ENCODE measurements at regions not wholly inside any gene's neighbourhood (a gene's known extent, or its start where the extent isn't known, plus 50 kb on each side); places are given as distances from the start of the nearest gene placed in this dataset.

- Histone ChIP-seq H3K4me2 (no peak overlapping the region), H2AFZ (no peak overlapping the region), H3K4me3 (no peak overlapping the region), H3K9me2 (replicated peaks; ENCODE audit: insufficient read depth) (no peaks in the 10 kb centered on the region), H3K27me3 (no peaks in the 10 kb centered on the region), H3K27ac (no peak overlapping the region), H3K4me1 (ENCODE audit: insufficient read depth) (no peaks in the 10 kb centered on the region), H3K79me2 (no peaks in the 10 kb centered on the region), H4K20me1 (ENCODE audit: insufficient read depth, poor library complexity, severe bottlenecking) (no peaks in the 10 kb centered on the region), H3K36me3 (replicated peaks; ENCODE audit: insufficient read depth, low read depth) (no peaks in the 10 kb centered on the region), H3K9me3 (ENCODE audit: low read depth) (no peaks in the 10 kb centered on the region)
- no peak for DNase-seq (ENCODE audit: low spot score)
- TF ChIP-seq CTCF (IDR thresholded peaks at IDR 0.05; ENCODE audit: poor library complexity) = no peak
- no peak for TF ChIP-seq EZH2 (IDR thresholded peaks at IDR 0.05; ENCODE audit: borderline replicate concordance)
- no peak for TF ChIP-seq EZH2phosphoT487 (IDR thresholded peaks at IDR 0.05; ENCODE audit: low read depth, severe bottlenecking, unreplicated experiment)
- 92% methylated on average over 2 of the region's 2 CpGs for WGBS (ENCODE audit: low lambda C conversion rate, missing lambda C conversion rate)
These were observed 642.6 kb upstream of the FAM241A start for GRCh38 chr4:111502626-111503025.

- no peaks in the 10 kb centered on the region for H3K79me2 ChIP-seq
- H3K36me3 ChIP-seq (replicated peaks; ENCODE audit: insufficient read depth, low read depth) = no peaks in the 10 kb centered on the region
- no peak for TF ChIP-seq CTCF (IDR thresholded peaks at IDR 0.05; ENCODE audit: poor library complexity)
- TF ChIP-seq EZH2phosphoT487 (IDR thresholded peaks at IDR 0.05; ENCODE audit: low read depth, severe bottlenecking, unreplicated experiment) = no peak
- no peak for TF ChIP-seq EZH2 (IDR thresholded peaks at IDR 0.05; ENCODE audit: borderline replicate concordance)
- H3K9me2 ChIP-seq (replicated peaks; ENCODE audit: insufficient read depth) = no peaks in the 10 kb centered on the region
- H3K27me3 ChIP-seq = no peaks in the 10 kb centered on the region
- WGBS (ENCODE audit: low lambda C conversion rate, missing lambda C conversion rate) = 89% methylated on average over 2 of the region's 2 CpGs
- DNase-seq (ENCODE audit: low spot score) = no peak
- no peaks in the 10 kb centered on the region for H3K4me1 ChIP-seq (ENCODE audit: insufficient read depth)
- H3K4me2 ChIP-seq = no peak overlapping the region
- no peak overlapping the region for H3K4me3 ChIP-seq
- H2AFZ ChIP-seq = no peak overlapping the region
- no peaks in the 10 kb centered on the region for H4K20me1 ChIP-seq (ENCODE audit: insufficient read depth, poor library complexity, severe bottlenecking)
- no peaks in the 10 kb centered on the region for H3K9me3 ChIP-seq (ENCODE audit: low read depth)
- no peak overlapping the region for H3K27ac ChIP-seq
These were observed 638.5 kb upstream of the FAM241A start for GRCh38 chr4:111506706-111507105.

GRCh38 chr4:111510535-111510934, 634.7 kb upstream of the FAM241A start:
- no peak for DNase-seq (ENCODE audit: low spot score)
- Histone ChIP-seq H3K27ac (no peak overlapping the region), H3K4me2 (no peak overlapping the region), H3K27me3 (no peaks in the 10 kb centered on the region), H3K4me3 (no peak overlapping the region), H3K9me3 (ENCODE audit: low read depth) (no peaks in the 10 kb centered on the region), H3K36me3 (replicated peaks; ENCODE audit: insufficient read depth, low read depth) (no peaks in the 10 kb centered on the region), H2AFZ (no peak overlapping the region), H3K79me2 (no peaks in the 10 kb centered on the region), H3K4me1 (ENCODE audit: insufficient read depth) (no peaks in the 10 kb centered on the region), H3K9me2 (replicated peaks; ENCODE audit: insufficient read depth) (no peaks in the 10 kb centered on the region), H4K20me1 (ENCODE audit: insufficient read depth, poor library complexity, severe bottlenecking) (no peaks in the 10 kb centered on the region)
- TF ChIP-seq EZH2phosphoT487 (IDR thresholded peaks at IDR 0.05; ENCODE audit: low read depth, severe bottlenecking, unreplicated experiment) (no peak), CTCF (IDR thresholded peaks at IDR 0.05; ENCODE audit: poor library complexity) (no peak)
